22Rv1 (cell line): ENCODE measurements at regions not wholly inside any gene's neighbourhood (a gene's known extent, or its start where the extent isn't known, plus 50 kb on each side); places are given as distances from the start of the nearest gene placed in this dataset.

Experiments used
- H3K27ac ChIP-seq: fragments of 450-650 bp; 2 replicates; pipeline ENCODE4 v1.5.1; 2017
- ZFX ChIP-seq: fragments of 450-650 bp; IDR thresholded peaks from 2 replicates; pipeline ENCODE4 v1.6.1; 2017; ENCODE audit warnings: antibody characterized with exemption, borderline replicate concordance
- TF ChIP-seq, protein P1 (sequence below): fragments of 450-650 bp; IDR thresholded peaks from 2 replicates; pipeline ENCODE4 v1.5.1; 2017; ENCODE audit warnings: mild to moderate bottlenecking

DNA sequence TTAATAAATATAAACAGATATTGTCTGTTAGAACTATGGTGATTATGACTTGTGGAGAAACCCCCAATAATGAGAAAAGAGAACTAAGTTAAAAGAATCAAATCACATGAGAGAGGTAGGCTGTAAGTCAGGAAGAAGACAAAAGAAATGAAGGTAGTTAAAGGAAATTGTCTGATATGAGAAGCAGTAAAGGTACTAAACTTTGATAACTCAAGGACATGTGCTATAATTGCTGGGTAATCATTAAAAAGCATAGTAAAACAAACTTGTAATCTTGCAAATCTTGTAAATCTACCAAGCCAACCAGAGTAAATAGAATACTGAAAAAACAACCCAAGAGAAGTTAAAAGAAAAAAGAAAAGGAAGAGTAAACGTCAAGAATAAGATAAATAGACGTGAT lies 207.0 kb upstream of the CTNND2 start:
- TF ChIP-seq, protein P1, sequence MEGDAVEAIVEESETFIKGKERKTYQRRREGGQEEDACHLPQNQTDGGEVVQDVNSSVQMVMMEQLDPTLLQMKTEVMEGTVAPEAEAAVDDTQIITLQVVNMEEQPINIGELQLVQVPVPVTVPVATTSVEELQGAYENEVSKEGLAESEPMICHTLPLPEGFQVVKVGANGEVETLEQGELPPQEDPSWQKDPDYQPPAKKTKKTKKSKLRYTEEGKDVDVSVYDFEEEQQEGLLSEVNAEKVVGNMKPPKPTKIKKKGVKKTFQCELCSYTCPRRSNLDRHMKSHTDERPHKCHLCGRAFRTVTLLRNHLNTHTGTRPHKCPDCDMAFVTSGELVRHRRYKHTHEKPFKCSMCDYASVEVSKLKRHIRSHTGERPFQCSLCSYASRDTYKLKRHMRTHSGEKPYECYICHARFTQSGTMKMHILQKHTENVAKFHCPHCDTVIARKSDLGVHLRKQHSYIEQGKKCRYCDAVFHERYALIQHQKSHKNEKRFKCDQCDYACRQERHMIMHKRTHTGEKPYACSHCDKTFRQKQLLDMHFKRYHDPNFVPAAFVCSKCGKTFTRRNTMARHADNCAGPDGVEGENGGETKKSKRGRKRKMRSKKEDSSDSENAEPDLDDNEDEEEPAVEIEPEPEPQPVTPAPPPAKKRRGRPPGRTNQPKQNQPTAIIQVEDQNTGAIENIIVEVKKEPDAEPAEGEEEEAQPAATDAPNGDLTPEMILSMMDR = no peak
- TF ChIP-seq ZFX = no peak

DNA sequence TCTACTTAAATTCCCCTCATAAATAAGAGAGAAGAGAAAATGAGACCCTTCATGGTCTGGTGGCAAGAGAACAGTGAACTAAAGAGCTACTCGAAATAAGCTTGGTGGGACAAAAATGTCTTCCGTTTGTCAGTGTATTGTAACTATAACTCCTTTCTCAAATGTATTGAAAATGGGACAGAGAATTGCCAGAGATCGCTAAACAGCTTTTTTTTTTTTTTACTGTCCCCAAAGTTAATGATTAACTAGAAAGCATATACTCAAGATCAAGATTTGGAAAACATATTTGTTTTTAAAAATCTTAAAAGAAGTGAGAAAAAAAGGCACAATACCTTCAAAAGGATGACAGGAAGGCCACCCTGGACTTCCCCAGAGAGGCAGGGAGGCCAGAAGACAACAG lies 206.4 kb upstream of the CTNND2 start:
- peak overlapping the region; percentile 89 for H3K27ac ChIP-seq
- TF ChIP-seq ZFX = no peak
- TF ChIP-seq, protein P1 = no peak

More for the DNA sequence above, 207.0 kb upstream of the CTNND2 start:
- H3K27ac ChIP-seq = peak overlapping the region; percentile 89

DNA sequence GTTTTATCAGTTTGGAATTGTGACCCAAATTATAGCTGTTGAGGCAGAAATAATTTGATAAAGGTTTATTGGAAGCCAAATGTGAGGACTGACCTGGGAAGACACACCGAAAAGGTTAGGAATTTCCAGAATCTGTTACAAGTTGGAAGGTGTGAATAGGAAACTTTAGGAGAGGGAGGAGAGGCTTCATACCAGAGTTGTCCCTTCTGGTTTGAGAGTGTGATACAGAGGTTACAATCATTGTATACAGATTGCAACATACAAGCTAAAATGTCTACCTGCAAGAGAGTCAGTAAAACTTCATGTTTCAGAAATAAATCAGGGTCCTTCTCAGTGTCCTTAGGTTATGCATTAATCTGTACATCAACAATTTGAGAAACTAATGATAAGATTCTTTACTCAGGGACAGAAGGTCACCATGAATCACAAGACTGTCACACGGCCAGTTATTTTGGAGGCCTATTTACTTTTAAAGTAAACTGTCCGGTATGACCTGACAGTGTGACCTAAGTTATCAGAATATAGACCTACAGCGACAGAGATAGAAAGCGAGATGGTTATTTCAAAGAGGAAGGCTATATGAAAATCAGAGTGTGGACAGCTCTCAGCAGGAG lies 204.9 kb upstream of the CTNND2 start:
- H3K27ac ChIP-seq = peak overlapping the region; percentile 89
- no peak for TF ChIP-seq ZFX
- TF ChIP-seq, protein P1 = no peak

DNA sequence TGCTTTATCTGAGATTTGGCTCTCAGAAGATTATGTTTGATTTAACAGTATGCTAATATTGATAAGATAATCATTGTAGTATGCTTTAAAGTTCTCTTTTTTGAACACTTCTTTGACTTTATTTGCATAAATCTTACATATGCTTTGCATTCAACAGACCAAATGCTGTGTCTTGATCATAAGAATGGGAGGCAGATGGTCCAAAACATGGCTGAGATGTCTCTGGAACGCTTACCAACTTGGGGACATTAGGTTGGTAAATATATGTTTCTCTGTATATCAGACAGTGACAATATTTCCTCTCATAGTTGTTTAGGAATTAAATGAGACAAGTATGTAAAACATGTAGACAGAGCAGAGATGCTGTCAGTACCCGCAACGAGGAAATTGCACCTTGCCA lies 197.9 kb upstream of the CTNND2 start:
- H3K27ac ChIP-seq = no peak overlapping the region
- no peak for TF ChIP-seq ZFX
- TF ChIP-seq, protein P1 = no peak

DNA sequence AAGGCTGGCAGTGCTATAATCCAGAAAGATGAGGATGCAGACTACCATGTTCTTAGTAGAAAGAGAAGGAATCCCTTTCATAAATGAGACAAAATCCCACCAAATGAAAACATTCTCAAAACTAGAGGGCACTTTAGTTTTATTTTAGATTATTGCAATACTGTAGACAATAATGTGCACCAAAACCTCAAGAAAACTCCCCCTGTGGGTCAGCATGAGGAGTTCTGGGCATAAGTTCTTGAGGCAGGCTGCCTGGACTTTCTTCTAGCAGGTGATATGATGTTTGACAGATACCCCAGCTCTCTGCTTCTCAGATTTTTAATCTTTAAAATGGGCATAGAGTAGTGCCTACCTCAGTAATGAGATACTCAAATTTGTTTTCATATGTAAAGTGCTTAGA lies 196.3 kb upstream of the CTNND2 start:
- TF ChIP-seq ZFX = no peak
- TF ChIP-seq, protein P1 = no peak
- H3K27ac ChIP-seq = no peak overlapping the region

DNA sequence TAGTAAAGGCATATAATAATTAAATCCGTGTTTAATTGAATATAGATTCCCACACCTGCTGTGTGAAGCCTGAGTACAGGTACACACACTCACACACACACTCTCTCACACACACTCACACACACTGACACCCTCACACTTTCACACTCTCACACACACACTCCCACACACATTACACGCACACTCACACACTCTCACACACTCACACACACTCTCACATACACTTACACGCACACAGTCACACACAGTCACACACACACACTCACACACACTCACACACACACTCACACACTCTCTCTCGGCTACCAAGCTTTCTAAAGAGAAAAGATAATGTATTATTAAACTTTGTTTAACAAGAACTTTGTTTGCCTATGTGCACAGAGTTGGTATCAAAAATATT lies 195.1 kb upstream of the CTNND2 start:
- no peak for TF ChIP-seq ZFX
- TF ChIP-seq, protein P1 = no peak
- no peak overlapping the region for H3K27ac ChIP-seq

DNA sequence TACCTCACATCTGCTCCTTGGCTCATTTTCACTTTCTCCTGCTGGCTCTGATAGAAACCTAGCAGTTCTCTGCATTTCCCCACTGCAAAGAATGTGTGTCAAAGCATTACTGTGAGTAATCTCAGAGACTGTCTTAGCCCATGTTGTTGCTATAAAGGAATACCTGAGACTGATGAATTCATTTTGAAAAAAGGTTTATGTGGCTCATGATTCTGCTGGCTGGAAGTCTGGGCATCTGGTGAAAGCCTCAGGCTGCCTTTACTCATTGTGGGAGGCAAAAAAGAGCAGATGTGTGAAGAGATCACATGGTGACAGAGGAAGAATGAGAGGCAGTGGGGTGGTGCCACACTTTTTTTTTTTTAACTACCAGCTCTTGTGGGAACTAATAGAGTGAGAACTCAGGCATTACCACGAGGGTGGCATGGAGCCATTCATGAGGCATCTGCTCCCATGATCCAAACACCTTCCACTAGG lies 191.6 kb upstream of the CTNND2 start:
- TF ChIP-seq ZFX = no peak
- TF ChIP-seq, protein P1 = no peak
- no peak overlapping the region for H3K27ac ChIP-seq
